Hepatocyte (in vitro differentiated cells): ENCODE measurements at regions not wholly inside any gene's neighbourhood (a gene's known extent, or its start where the extent isn't known, plus 50 kb on each side); places are given as distances from the start of the nearest gene placed in this dataset.

ENCODE experiments used
- DNase-seq: peaks from one replicate; pipeline ENCODE4 v3.0.0-alpha.2; 2016; ENCODE audit warnings: low spot score
- H2AFZ ChIP-seq: fragments of 200-600 bp; sonication (generic); 2 replicates; pipeline ENCODE4 v1.6.0; 2016; ENCODE audit warnings: antibody characterized with exemption, mild to moderate bottlenecking
- H3K27ac ChIP-seq: fragments of 200-600 bp; sonication (generic); 2 replicates; pipeline ENCODE4 v1.5.1; 2016; ENCODE audit warnings: mild to moderate bottlenecking
- H3K27me3 ChIP-seq: fragments of 200-600 bp; sonication (generic); 2 replicates; pipeline ENCODE4 v1.6.1; 2016
- H3K36me3 ChIP-seq: fragments of 200-600 bp; sonication (generic); replicated peaks from 2 replicates; pipeline ENCODE4 v1.5.1; 2016; ENCODE audit warnings: low read depth; ENCODE audit not compliant: insufficient read depth
- H3K4me1 ChIP-seq: fragments of 200-600 bp; sonication (generic); 2 replicates; pipeline ENCODE4 v1.5.1; 2016; ENCODE audit warnings: mild to moderate bottlenecking, moderate library complexity; ENCODE audit not compliant: insufficient read depth
- H3K4me2 ChIP-seq: fragments of 200-600 bp; sonication (generic); 2 replicates; pipeline ENCODE4 v1.6.0; 2016
- H3K4me3 ChIP-seq: fragments of 200-600 bp; sonication (generic); 2 replicates; pipeline ENCODE4 v1.5.1; 2016; ENCODE audit warnings: mild to moderate bottlenecking
- H3K79me2 ChIP-seq: fragments of 200-600 bp; sonication (generic); 2 replicates; pipeline ENCODE4 v1.6.0; 2017; ENCODE audit warnings: mild to moderate bottlenecking
- H3K9me2 ChIP-seq: fragments of 200-600 bp; sonication (generic); replicated peaks from 2 replicates; pipeline ENCODE4 v1.6.0; 2017; ENCODE audit warnings: mild to moderate bottlenecking; ENCODE audit not compliant: insufficient read depth
- H3K9me3 ChIP-seq: fragments of 200-600 bp; sonication (generic); 2 replicates; pipeline ENCODE4 v1.5.1; 2016; ENCODE audit warnings: low read depth, mild to moderate bottlenecking
- H4K20me1 ChIP-seq: fragments of 200-600 bp; sonication (generic); 2 replicates; pipeline ENCODE4 v1.6.0; 2016; ENCODE audit warnings: mild to moderate bottlenecking; ENCODE audit not compliant: insufficient read depth, poor library complexity, severe bottlenecking
- CTCF ChIP-seq: fragments of 200-600 bp; sonication (generic); IDR thresholded peaks from 2 replicates; pipeline ENCODE4 v1.5.1; 2016; ENCODE audit warnings: antibody characterized with exemption, mild to moderate bottlenecking; ENCODE audit not compliant: poor library complexity
- EZH2 ChIP-seq: fragments of 200-600 bp; sonication (generic); IDR thresholded peaks from 2 replicates; pipeline ENCODE4 v1.6.1; 2016; ENCODE audit warnings: antibody characterized with exemption, mild to moderate bottlenecking, borderline replicate concordance
- EZH2phosphoT487 ChIP-seq: fragments of 200-600 bp; sonication (generic); IDR thresholded peaks from one replicate; pipeline ENCODE4 v1.6.1; 2018; ENCODE audit warnings: antibody characterized with exemption, mild to moderate bottlenecking, low read depth, moderate library complexity; ENCODE audit not compliant: unreplicated experiment, severe bottlenecking
- WGBS: methylation state at CpG from one replicate; pipeline ENCODE4 v1.1.6; 2016; ENCODE audit warnings: low lambda C conversion rate; ENCODE audit errors: missing lambda C conversion rate; 5-methylcytosine and 5-hydroxymethylcytosine counted together

- TF ChIP-seq EZH2 (no peak), EZH2phosphoT487 (no peak), CTCF (no peak)
- Histone ChIP-seq H3K27ac (no peak overlapping the region), H3K9me2 (no peaks in the 10 kb centered on the region), H2AFZ (no peak overlapping the region), H3K27me3 (no peaks in the 10 kb centered on the region), H3K36me3 (no peaks in the 10 kb centered on the region), H3K4me1 (no peaks in the 10 kb centered on the region), H3K4me3 (no peak overlapping the region), H4K20me1 (no peaks in the 10 kb centered on the region), H3K79me2 (no peaks in the 10 kb centered on the region), H3K9me3 (no peaks in the 10 kb centered on the region), H3K4me2 (no peak overlapping the region)
- WGBS: 76% methylated on average over 2 of the region's 2 CpGs
- no peak for DNase-seq
Measured at GRCh38 chr1:73868810-73869336, 329.1 kb downstream of the LRRIQ3 start.

- TF ChIP-seq EZH2: no peak
- no peak for TF ChIP-seq CTCF
- TF ChIP-seq EZH2phosphoT487: no peak
- 58% methylated on average over 1 of the region's 1 CpG for WGBS
- DNase-seq: no peak
- Histone ChIP-seq H3K4me1 (peaks cover 7% of the 10 kb centered on the region), H4K20me1 (no peaks in the 10 kb centered on the region), H2AFZ (no peak overlapping the region), H3K9me3 (no peaks in the 10 kb centered on the region), H3K27me3 (no peaks in the 10 kb centered on the region), H3K4me2 (no peak overlapping the region), H3K27ac (no peak overlapping the region), H3K79me2 (no peaks in the 10 kb centered on the region), H3K36me3 (no peaks in the 10 kb centered on the region), H3K4me3 (no peak overlapping the region), H3K9me2 (no peaks in the 10 kb centered on the region)
Measured at GRCh38 chr1:73862355-73862754, 335.6 kb downstream of the LRRIQ3 start.

GRCh38 chr1:73860421-73860950 lies 337.5 kb downstream of the LRRIQ3 start:
- no peaks in the 10 kb centered on the region for H4K20me1 ChIP-seq
- DNase-seq: no peak
- H3K9me3 ChIP-seq: no peaks in the 10 kb centered on the region
- no peaks in the 10 kb centered on the region for H3K36me3 ChIP-seq
- no peaks in the 10 kb centered on the region for H3K9me2 ChIP-seq
- H3K27ac ChIP-seq: no peak overlapping the region
- H3K4me2 ChIP-seq: no peak overlapping the region
- peaks cover 7% of the 10 kb centered on the region for H3K4me1 ChIP-seq
- 15% methylated on average over 2 of the region's 2 CpGs for WGBS
- H3K27me3 ChIP-seq: no peaks in the 10 kb centered on the region
- no peak overlapping the region for H3K4me3 ChIP-seq
- no peak overlapping the region for H2AFZ ChIP-seq
- TF ChIP-seq EZH2: no peak
- no peak for TF ChIP-seq CTCF
- TF ChIP-seq EZH2phosphoT487: no peak
- no peaks in the 10 kb centered on the region for H3K79me2 ChIP-seq
